ENCODE measurements at regions not wholly inside any gene's neighbourhood (a gene's known extent, or its start where the extent isn't known, plus 50 kb on each side); places are given as distances from the start of the nearest gene placed in this dataset.

GRCh38 chr5:30112867-30113266, 1080.6 kb upstream of the CDH6 start:
- H3K9me3 ChIP-seq: no peaks in the 10 kb centered on the region
- WGBS: 68% methylated on average over 2 of the region's 2 CpGs

GRCh38 chr5:30108051-30108450, 1085.4 kb upstream of the CDH6 start:
- DNase-seq (ENCODE audit: low spot score in 2 of 2): no peak
- Histone ChIP-seq H3K36me3 (no peaks in the 10 kb centered on the region), H3K27ac (no peak overlapping the region), H3K4me1 (no peaks in the 10 kb centered on the region), H3K4me3 (no peak overlapping the region), H3K27me3 (no peaks in the 10 kb centered on the region), H3K9me3 (no peaks in the 10 kb centered on the region)
- TF ChIP-seq POLR2A (IDR thresholded peaks at IDR 0.05) (no peak), CTCF (IDR thresholded peaks at IDR 0.05) (no peak), EP300 (IDR thresholded peaks at IDR 0.05) (no peak), POLR2AphosphoS5 (IDR thresholded peaks at IDR 0.05) (no peak)
- WGBS: 58% methylated on average over 2 of the region's 2 CpGs

More at GRCh38 chr5:30112867-30113266, 1080.6 kb upstream of the CDH6 start:
- H3K4me1 ChIP-seq: no peaks in the 10 kb centered on the region
- H3K27me3 ChIP-seq: no peaks in the 10 kb centered on the region
- H3K27ac ChIP-seq: no peak overlapping the region
- H3K4me3 ChIP-seq: no peak overlapping the region
- no peak for TF ChIP-seq POLR2AphosphoS5 (IDR thresholded peaks at IDR 0.05)
- TF ChIP-seq EP300 (IDR thresholded peaks at IDR 0.05): no peak
- no peak for TF ChIP-seq CTCF (IDR thresholded peaks at IDR 0.05)
- TF ChIP-seq POLR2A (IDR thresholded peaks at IDR 0.05): no peak
- H3K36me3 ChIP-seq: no peaks in the 10 kb centered on the region
- DNase-seq (ENCODE audit: low spot score in 2 of 2): no peak

- H3K4me1 ChIP-seq: no peaks in the 10 kb centered on the region
- H3K9me3 ChIP-seq: no peaks in the 10 kb centered on the region
- WGBS: 92% methylated on average over 13 of the region's 13 CpGs
- H3K4me3 ChIP-seq: no peak overlapping the region
- no peak for DNase-seq (ENCODE audit: low spot score in 2 of 2)
- TF ChIP-seq CTCF (IDR thresholded peaks at IDR 0.05) (no peak), POLR2A (IDR thresholded peaks at IDR 0.05) (no peak), EP300 (IDR thresholded peaks at IDR 0.05) (no peak)
- no peaks in the 10 kb centered on the region for H3K36me3 ChIP-seq
- no peak overlapping the region for H3K27ac ChIP-seq
- no peaks in the 10 kb centered on the region for H3K27me3 ChIP-seq
Measured at GRCh38 chr5:30106596-30106995, 1086.9 kb upstream of the CDH6 start.

- Histone ChIP-seq H3K9me3 (no peaks in the 10 kb centered on the region), H3K4me1 (no peaks in the 10 kb centered on the region), H3K4me3 (no peak overlapping the region), H3K36me3 (no peaks in the 10 kb centered on the region), H3K27ac (no peak overlapping the region), H3K27me3 (no peaks in the 10 kb centered on the region)
- DNase-seq (ENCODE audit: low spot score in 2 of 2): no peak
- TF ChIP-seq POLR2A (IDR thresholded peaks at IDR 0.05): no peak
- no peak for TF ChIP-seq EP300 (IDR thresholded peaks at IDR 0.05)
Measured at GRCh38 chr5:30104872-30105596, 1088.5 kb upstream of the CDH6 start.

- WGBS: 70% methylated on average over 7 of the region's 7 CpGs
- Histone ChIP-seq H3K27me3 (no peaks in the 10 kb centered on the region), H3K36me3 (no peaks in the 10 kb centered on the region), H3K27ac (no peak overlapping the region), H3K9me3 (no peaks in the 10 kb centered on the region), H3K4me3 (no peak overlapping the region), H3K4me1 (no peaks in the 10 kb centered on the region)
- TF ChIP-seq POLR2AphosphoS5 (IDR thresholded peaks at IDR 0.05) (no peak), EP300 (IDR thresholded peaks at IDR 0.05) (no peak), CTCF (IDR thresholded peaks at IDR 0.05) (no peak), POLR2A (IDR thresholded peaks at IDR 0.05) (no peak)
- DNase-seq (ENCODE audit: low spot score in 2 of 2): no peak
Measured at GRCh38 chr5:30103452-30104202, 1089.9 kb upstream of the CDH6 start.
